Tibial nerve (tissue), 4 donors: ENCODE measurements at regions not wholly inside any gene's neighbourhood (a gene's known extent, or its start where the extent isn't known, plus 50 kb on each side); places are given as distances from the start of the nearest gene placed in this dataset.

Source experiments
- DNase-seq, 2 donors: peaks; one replicate each; pipeline ENCODE4 v3.0.0-alpha.2; 2019; ENCODE audit warnings: low spot score in 2 of 2
- H3K27ac ChIP-seq, 4 donors: fragments of 200-600 bp; sonication (generic) in 3 of 4; one replicate each; pipeline ENCODE4 v1.5.1; 2017 to 2019; ENCODE audit warnings: mild to moderate bottlenecking in 1 of 4
- H3K27me3 ChIP-seq, 2 donors: fragments of 200-600 bp; sonication (generic) in 1 of 2; one replicate each; pipeline versions ENCODE4 v1.5.1 to v1.6.0; 2017 to 2019
- H3K36me3 ChIP-seq, 3 donors: fragments of 200-600 bp; sonication (generic); one replicate each; pipeline ENCODE4 v1.5.1; 2018 to 2019
- H3K4me1 ChIP-seq, 4 donors: fragments of 200-600 bp; sonication (generic) in 3 of 4; one replicate each; pipeline ENCODE4 v1.5.1; 2017 to 2019
- H3K4me3 ChIP-seq, 4 donors: fragments of 200-600 bp; sonication (generic) in 3 of 4; one replicate each; pipeline ENCODE4 v1.5.1; 2017 to 2019; ENCODE audit warnings: mild to moderate bottlenecking in 1 of 4, moderate library complexity in 1 of 4
- H3K9me3 ChIP-seq, 4 donors: fragments of 200-600 bp; sonication (generic) in 3 of 4; one replicate each; pipeline ENCODE4 v1.5.1; 2017 to 2019
- EP300 ChIP-seq, 2 donors: sonication (generic); formaldehyde crosslinking; IDR thresholded peaks; one replicate each; pipeline ENCODE4 v1.6.1; 2017; ENCODE audit warnings: antibody characterized with exemption in 2 of 2, mild to moderate bottlenecking in 1 of 2
- POLR2A ChIP-seq, 2 donors: fragments of 450-650 bp; IDR thresholded peaks; one replicate each; pipeline ENCODE4 v1.6.1; 2017; ENCODE audit warnings: antibody characterized with exemption in 2 of 2, mild to moderate bottlenecking in 2 of 2, moderate library complexity in 2 of 2
- WGBS, 2 donors: methylation state at CpG; one replicate each; pipeline ENCODE4 v1.1.5; 2018; 5-methylcytosine and 5-hydroxymethylcytosine counted together
- TF ChIP-seq, protein P1 (sequence below), 5 experiments: fragments of 200-600 bp in 3 of 5; fragments of 450-650 bp in 2 of 5; sonication (generic) in 3 of 5; IDR thresholded peaks; one replicate each; pipeline ENCODE4 v1.5.1; 2016 to 2019; ENCODE audit warnings: antibody characterized with exemption in 5 of 5, mild to moderate bottlenecking in 3 of 5, moderate library complexity in 2 of 5

DNA sequence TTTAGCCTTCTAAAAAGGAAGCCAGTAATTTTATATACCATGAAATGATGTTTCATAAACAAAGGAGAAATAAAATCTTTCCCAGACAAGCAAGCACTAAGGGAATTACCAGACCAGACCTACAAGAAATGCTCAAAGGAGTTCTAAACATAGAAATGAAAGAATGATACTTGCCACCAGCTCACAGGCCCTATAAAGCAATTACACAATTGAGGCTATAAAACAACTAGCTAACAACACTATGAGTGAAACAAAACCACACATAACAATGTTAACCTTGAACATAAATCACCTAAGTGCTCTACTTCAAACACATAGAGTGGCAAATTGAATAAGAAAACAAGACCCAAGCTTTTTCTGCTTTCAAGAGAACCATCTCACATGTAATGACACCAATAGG, 123.8 kb downstream of the BARHL2 start:
- Histone ChIP-seq H3K9me3 (peaks cover 0 to 63% (median 10%) of the 10 kb centered on the region in 4 donors), H3K36me3 (no peaks in the 10 kb centered on the region), H3K27me3 (no peaks in the 10 kb centered on the region), H3K27ac (no peak overlapping the region), H3K4me3 (no peak overlapping the region), H3K4me1 (no peaks in the 10 kb centered on the region)
- no peak for DNase-seq
- TF ChIP-seq, protein P1, sequence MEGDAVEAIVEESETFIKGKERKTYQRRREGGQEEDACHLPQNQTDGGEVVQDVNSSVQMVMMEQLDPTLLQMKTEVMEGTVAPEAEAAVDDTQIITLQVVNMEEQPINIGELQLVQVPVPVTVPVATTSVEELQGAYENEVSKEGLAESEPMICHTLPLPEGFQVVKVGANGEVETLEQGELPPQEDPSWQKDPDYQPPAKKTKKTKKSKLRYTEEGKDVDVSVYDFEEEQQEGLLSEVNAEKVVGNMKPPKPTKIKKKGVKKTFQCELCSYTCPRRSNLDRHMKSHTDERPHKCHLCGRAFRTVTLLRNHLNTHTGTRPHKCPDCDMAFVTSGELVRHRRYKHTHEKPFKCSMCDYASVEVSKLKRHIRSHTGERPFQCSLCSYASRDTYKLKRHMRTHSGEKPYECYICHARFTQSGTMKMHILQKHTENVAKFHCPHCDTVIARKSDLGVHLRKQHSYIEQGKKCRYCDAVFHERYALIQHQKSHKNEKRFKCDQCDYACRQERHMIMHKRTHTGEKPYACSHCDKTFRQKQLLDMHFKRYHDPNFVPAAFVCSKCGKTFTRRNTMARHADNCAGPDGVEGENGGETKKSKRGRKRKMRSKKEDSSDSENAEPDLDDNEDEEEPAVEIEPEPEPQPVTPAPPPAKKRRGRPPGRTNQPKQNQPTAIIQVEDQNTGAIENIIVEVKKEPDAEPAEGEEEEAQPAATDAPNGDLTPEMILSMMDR (IDR thresholded peaks at IDR 0.05) = no peak
- no peak for TF ChIP-seq EP300 (IDR thresholded peaks at IDR 0.05)
- TF ChIP-seq POLR2A (IDR thresholded peaks at IDR 0.05) = no peak

DNA sequence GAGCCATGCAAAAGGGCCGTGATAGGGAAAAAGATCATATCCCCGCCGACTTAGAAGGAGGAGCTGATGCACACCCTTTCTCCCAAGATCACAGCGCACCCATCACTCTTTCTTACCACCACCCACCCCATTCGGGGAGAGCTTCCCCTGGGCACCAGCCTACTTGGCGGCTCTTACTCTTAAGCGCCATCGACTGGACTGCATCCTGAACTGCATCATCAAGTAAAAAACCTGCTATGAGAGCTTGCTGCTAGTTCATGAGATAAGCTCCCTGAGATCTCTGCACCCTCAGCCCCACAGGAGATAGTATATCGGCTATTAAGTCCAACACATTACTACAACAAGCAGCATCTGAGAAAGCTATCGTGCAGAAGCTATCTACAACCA, 125.1 kb downstream of the BARHL2 start:
- 72 to 80% methylated on average over 10 of the region's 10 CpGs for WGBS, 2 donors
- TF ChIP-seq, protein P1 (IDR thresholded peaks at IDR 0.05) = no peak
- TF ChIP-seq POLR2A (IDR thresholded peaks at IDR 0.05) (no peak), EP300 (IDR thresholded peaks at IDR 0.05) (no peak)
- Histone ChIP-seq H3K9me3 (peaks cover 0 to 49% (median 8%) of the 10 kb centered on the region in 4 donors), H3K27me3 (no peaks in the 10 kb centered on the region), H3K4me1 (no peaks in the 10 kb centered on the region), H3K27ac (no peak overlapping the region), H3K36me3 (no peaks in the 10 kb centered on the region), H3K4me3 (no peak overlapping the region)
- DNase-seq = no peak

DNA sequence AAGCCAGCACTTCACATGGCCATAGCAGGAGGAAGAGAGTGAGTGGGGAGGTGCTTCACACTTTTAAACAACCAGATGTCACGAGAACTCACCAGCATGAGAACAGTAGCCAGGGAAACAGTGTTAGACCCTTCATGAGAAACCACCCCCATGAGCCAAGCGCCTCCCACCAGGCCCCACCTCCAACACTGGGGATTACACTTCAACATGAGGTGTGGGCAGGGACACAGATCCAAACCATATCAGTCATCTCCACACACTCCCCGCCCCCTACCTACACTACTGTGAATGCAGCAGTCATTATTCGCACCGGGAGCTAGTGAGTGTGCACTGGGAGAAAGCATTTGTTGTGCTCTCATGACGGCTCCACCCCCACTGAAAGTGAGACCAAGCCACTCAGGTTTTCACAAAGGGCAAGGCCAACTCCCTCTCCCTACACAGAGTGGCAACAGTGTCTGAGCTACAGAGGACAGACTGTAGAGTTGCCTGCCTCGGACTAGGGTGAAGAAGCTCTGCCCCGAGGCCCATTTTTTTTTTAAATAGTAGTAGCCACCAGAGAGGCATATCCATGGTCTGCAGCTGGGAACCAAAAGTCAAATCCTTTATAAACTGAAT, 125.6 kb downstream of the BARHL2 start:
- 66 to 92% methylated on average over 8 of the region's 8 CpGs for WGBS, 2 donors
- Histone ChIP-seq H3K27ac (no peak overlapping the region), H3K4me3 (no peak overlapping the region), H3K4me1 (no peaks in the 10 kb centered on the region), H3K9me3 (peaks cover 0 to 44% (median 6%) of the 10 kb centered on the region in 4 donors), H3K36me3 (no peaks in the 10 kb centered on the region), H3K27me3 (no peaks in the 10 kb centered on the region)
- TF ChIP-seq, protein P1 (IDR thresholded peaks at IDR 0.05) = no peak
- TF ChIP-seq EP300 (IDR thresholded peaks at IDR 0.05) (no peak), POLR2A (IDR thresholded peaks at IDR 0.05) (no peak)
- no peak for DNase-seq

DNA sequence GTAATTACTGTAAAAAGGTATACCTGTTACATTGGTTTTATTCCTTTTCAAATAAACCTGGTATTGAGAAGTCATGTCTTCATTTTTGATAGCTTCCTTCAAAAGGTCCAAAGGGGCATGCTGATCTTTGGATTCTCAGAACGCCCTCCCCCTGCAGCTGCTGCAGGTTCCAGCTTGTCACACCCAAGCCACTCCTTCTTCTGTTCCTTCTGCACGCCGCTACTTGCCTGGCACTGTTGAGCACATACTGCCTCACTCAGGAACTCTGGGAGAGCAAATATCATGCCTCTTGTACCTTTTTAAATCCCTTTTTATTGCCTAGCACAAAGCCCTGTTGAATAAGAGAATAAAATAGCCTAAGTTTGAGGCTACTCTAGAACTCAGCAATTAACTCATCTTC, 136.9 kb downstream of the BARHL2 start:
- TF ChIP-seq, protein P1 (IDR thresholded peaks at IDR 0.05) = no peak
- TF ChIP-seq POLR2A (IDR thresholded peaks at IDR 0.05) = no peak
- TF ChIP-seq EP300 (IDR thresholded peaks at IDR 0.05) = no peak
- DNase-seq = no peak
- 64% methylated on average over 3 of the region's 3 CpGs for WGBS, 2 donors

DNA sequence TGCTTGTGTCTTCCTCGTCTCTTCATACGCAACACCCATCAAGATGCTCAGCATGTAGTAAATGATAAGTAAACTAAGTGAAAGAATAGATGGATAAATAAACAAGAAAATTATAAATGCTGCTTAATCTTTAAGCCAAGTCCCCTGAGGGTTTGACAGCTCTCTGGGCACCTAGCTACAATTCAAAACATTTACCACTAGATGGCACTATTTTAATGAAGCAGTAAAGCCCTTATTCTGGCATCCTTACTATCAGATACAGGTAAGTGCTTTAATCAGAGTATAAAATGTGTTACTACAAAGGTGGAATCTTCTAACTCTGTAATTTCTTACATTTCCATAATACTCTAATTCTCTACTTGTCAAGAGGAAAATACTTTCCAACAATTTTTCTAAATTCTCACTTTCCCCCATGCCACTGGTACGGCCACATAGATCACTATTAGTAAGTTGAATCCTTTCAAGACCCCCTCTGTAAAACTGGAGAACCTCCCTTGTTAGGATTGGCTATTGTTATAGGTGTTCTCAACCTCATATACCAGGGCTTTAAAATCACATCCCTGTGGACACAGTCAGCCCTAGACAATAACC, 137.8 kb downstream of the BARHL2 start:
- Histone ChIP-seq H3K4me3 (no peak overlapping the region), H3K9me3 (no peaks in the 10 kb centered on the region), H3K36me3 (no peaks in the 10 kb centered on the region), H3K4me1 (no peaks in the 10 kb centered on the region), H3K27ac (no peak overlapping the region), H3K27me3 (peaks cover 0 to 3% of the 10 kb centered on the region in 2 donors)
- WGBS, 2 donors = 49 to 54% methylated on average over 3 of the region's 3 CpGs
- no peak for DNase-seq
- TF ChIP-seq, protein P1 (IDR thresholded peaks at IDR 0.05) = peak; percentile 29 to 58 (median 48)
- no peak for TF ChIP-seq POLR2A (IDR thresholded peaks at IDR 0.05)

More for the DNA sequence above, 136.9 kb downstream of the BARHL2 start:
- Histone ChIP-seq H3K27me3 (peaks cover 0 to 3% of the 10 kb centered on the region in 2 donors), H3K9me3 (no peaks in the 10 kb centered on the region), H3K4me1 (no peaks in the 10 kb centered on the region), H3K27ac (no peak overlapping the region), H3K4me3 (no peak overlapping the region), H3K36me3 (no peaks in the 10 kb centered on the region)
